PFSK-1 (cell line): ENCODE measurements at regions not wholly inside any gene's neighbourhood (a gene's known extent, or its start where the extent isn't known, plus 50 kb on each side); places are given as distances from the start of the nearest gene placed in this dataset.

Experiments
- FOXP2 ChIP-seq: optimal IDR thresholded peaks from 2 replicates; pipeline ENCODE3; 2011; ENCODE audit warnings: borderline replicate concordance, control low read depth, inconsistent platforms; ENCODE audit not compliant: insufficient read depth; ENCODE audit errors: extremely low read length, extremely low read depth
- POLR2AphosphoS5 ChIP-seq: IDR thresholded peaks from 2 replicates; pipeline ENCODE4 v1.6.1; 2012; ENCODE audit warnings: low read depth, mild to moderate bottlenecking, control low read depth, low read length, moderate library complexity
- REST ChIP-seq, 2 experiments: IDR thresholded peaks; 2 replicates each; pipeline versions ENCODE4 v1.6.1 to v1.8.0; 2011 to 2012; ENCODE audit warnings: low read depth in 2 of 2, low read length in 2 of 2, control low read depth in 1 of 2, inconsistent platforms in 1 of 2, mild to moderate bottlenecking in 1 of 2, moderate library complexity in 1 of 2; ENCODE audit not compliant: insufficient read depth in 1 of 2
- TAF1 ChIP-seq: IDR thresholded peaks from 2 replicates; pipeline ENCODE4 v1.6.1; 2012; ENCODE audit warnings: low read length, control low read depth, borderline replicate concordance; ENCODE audit not compliant: insufficient read depth

DNA sequence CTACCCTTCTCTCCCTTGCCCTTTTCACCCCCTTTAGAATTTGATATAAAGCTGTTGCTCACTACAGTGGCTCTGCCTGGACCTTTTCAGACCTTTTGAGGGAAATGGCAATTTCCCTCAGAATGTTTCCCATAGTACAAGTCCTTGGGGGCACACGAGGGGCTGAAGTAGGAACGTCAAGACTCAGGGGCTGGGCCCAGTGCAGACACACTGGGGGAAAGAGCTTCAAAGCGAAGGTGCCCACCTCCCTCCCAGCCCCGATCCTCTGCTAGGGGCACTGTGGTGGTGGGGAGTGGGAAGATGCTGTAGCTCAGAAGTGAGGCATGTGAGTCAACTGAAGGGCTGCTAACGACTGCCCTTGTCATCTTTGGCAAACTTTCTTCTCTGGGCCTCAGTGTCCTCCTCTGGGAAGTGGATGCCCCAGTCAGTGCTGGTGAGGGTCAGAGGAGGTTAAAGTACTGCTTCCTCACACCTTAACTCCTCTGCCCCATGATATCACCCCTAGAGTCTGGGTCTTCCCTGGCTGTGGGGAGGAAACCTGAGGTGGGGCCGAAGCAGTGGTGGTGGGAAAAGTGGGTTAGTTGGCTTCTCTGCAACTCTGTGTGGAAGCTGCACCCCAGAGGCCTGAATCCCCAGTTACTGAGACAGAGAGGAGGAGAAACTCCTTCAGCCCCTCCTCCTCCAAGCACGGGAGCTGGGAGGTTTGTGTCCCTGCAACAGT is 425.3 kb upstream of the B3GAT1 start:
- no peak for TF ChIP-seq REST (IDR thresholded peaks at IDR 0.05; ENCODE audit: insufficient read depth in 1 of 2, low read depth in 2 of 2, low read length in 2 of 2)
- TF ChIP-seq TAF1, result no peak
- TF ChIP-seq POLR2AphosphoS5, result no peak
- TF ChIP-seq FOXP2, result no peak
